GM23338 (cell line): ENCODE measurements at regions not wholly inside any gene's neighbourhood (a gene's known extent, or its start where the extent isn't known, plus 50 kb on each side); places are given as distances from the start of the nearest gene placed in this dataset.

Experiments
- ATAC-seq: fragments of 200-7000 bp; cut with Tn5 transposase; 3 replicates; pipeline ENCODE4 v1.9.1; 2020
- DNase-seq: peaks from one replicate; pipeline ENCODE4 v3.0.0-alpha.2; 2015; ENCODE audit warnings: low spot score
- H2AFZ ChIP-seq: fragments of 200-600 bp; sonication (generic); 2 replicates; pipeline ENCODE4 v1.8.0; 2016; ENCODE audit warnings: antibody characterized with exemption, mild to moderate bottlenecking, moderate library complexity
- H3F3A ChIP-seq: fragments of 200-600 bp; sonication (generic); replicated peaks from 2 replicates; pipeline ENCODE4 v1.8.0; 2017; ENCODE audit warnings: antibody characterized with exemption, mixed run types, low read depth
- H3K27ac ChIP-seq: fragments of 200-600 bp; sonication (generic); 2 replicates; pipeline ENCODE4 v1.6.1; 2016; ENCODE audit warnings: low read depth
- H3K27me3 ChIP-seq: fragments of 200-600 bp; sonication (generic); 2 replicates; pipeline ENCODE4 v1.8.0; 2016; ENCODE audit warnings: mild to moderate bottlenecking, mixed run types, moderate library complexity; ENCODE audit not compliant: insufficient read depth
- H3K36me3 ChIP-seq: fragments of 200-600 bp; sonication (generic); 2 replicates; pipeline ENCODE4 v1.8.0; 2016; ENCODE audit warnings: mild to moderate bottlenecking; ENCODE audit not compliant: insufficient read depth
- H3K4me1 ChIP-seq: fragments of 200-600 bp; sonication (generic); 2 replicates; pipeline ENCODE4 v1.8.0; 2016; ENCODE audit warnings: mild to moderate bottlenecking, moderate library complexity; ENCODE audit not compliant: insufficient read depth
- H3K4me2 ChIP-seq: fragments of 200-600 bp; sonication (generic); 2 replicates; pipeline ENCODE4 v1.7.1; 2017; ENCODE audit warnings: mixed run types
- H3K4me3 ChIP-seq: fragments of 200-600 bp; sonication (generic); 2 replicates; pipeline ENCODE4 v1.6.1; 2016; ENCODE audit warnings: mixed run types
- H3K79me2 ChIP-seq: fragments of 200-600 bp; sonication (generic); replicated peaks from 2 replicates; pipeline ENCODE4 v1.8.0; 2017; ENCODE audit warnings: mild to moderate bottlenecking; ENCODE audit not compliant: insufficient read depth
- H3K9me2 ChIP-seq: fragments of 200-600 bp; sonication (generic); 2 replicates; pipeline ENCODE4 v1.8.0; 2017; ENCODE audit not compliant: insufficient read depth
- H4K20me1 ChIP-seq: fragments of 200-600 bp; sonication (generic); replicated peaks from 2 replicates; pipeline ENCODE4 v1.8.0; 2017; ENCODE audit warnings: mild to moderate bottlenecking; ENCODE audit not compliant: insufficient read depth
- H3K27ac Mint-ChIP-seq: 2 replicates; pipeline ENCODE4 v1.8.0; 2020; ENCODE audit warnings: inconsistent platforms, mild to moderate bottlenecking, moderate library complexity, mixed read lengths
- H3K27me3 Mint-ChIP-seq: 3 replicates; pipeline ENCODE4 v1.8.0; 2022; ENCODE audit warnings: low read depth, mild to moderate bottlenecking, moderate library complexity, mixed read lengths, inconsistent platforms; ENCODE audit not compliant: insufficient read depth, poor library complexity
- H3K36me3 Mint-ChIP-seq: 3 replicates; pipeline ENCODE4 v1.8.0; 2021; ENCODE audit warnings: low read depth, mild to moderate bottlenecking, inconsistent platforms, moderate library complexity, mixed read lengths
- H3K4me1 Mint-ChIP-seq: 3 replicates; pipeline ENCODE4 v1.8.0; 2020; ENCODE audit warnings: mild to moderate bottlenecking, inconsistent platforms, mixed read lengths
- H3K4me3 Mint-ChIP-seq: 3 replicates; pipeline ENCODE4 v1.8.0; 2021; ENCODE audit warnings: moderate library complexity, mild to moderate bottlenecking, inconsistent platforms, mixed read lengths
- H3K9me3 Mint-ChIP-seq: 3 replicates; pipeline ENCODE4 v1.8.0; 2020; ENCODE audit warnings: moderate library complexity, mild to moderate bottlenecking, inconsistent platforms, mixed read lengths
- CTCF ChIP-seq, 2 experiments: fragments of 200-600 bp in 1 of 2; sonication (generic) in 1 of 2; conservative IDR thresholded peaks; 2 replicates each; pipeline versions ENCODE4 v1.5.1 to v1.6.1; 2016 to 2017; ENCODE audit warnings: antibody characterized with exemption in 2 of 2, low read depth in 2 of 2, mild to moderate bottlenecking in 2 of 2, moderate library complexity in 1 of 2
- EZH2 ChIP-seq: fragments of 200-600 bp; sonication (generic); IDR thresholded peaks from one replicate; pipeline ENCODE4 v1.8.0; 2017; ENCODE audit warnings: antibody characterized with exemption, mild to moderate bottlenecking, low read depth; ENCODE audit not compliant: unreplicated experiment
- EZH2phosphoT487 ChIP-seq: fragments of 200-600 bp; sonication (generic); IDR thresholded peaks from one replicate; pipeline ENCODE4 v1.8.1; 2018; ENCODE audit warnings: antibody characterized with exemption; ENCODE audit not compliant: unreplicated experiment
- JUNB ChIP-seq: IDR thresholded peaks from one replicate; pipeline ENCODE4 v1.6.1; 2016; ENCODE audit warnings: antibody characterized with exemption; ENCODE audit not compliant: unreplicated experiment
- NANOG ChIP-seq: IDR thresholded peaks from 2 replicates; pipeline ENCODE4 v1.6.1; 2016; ENCODE audit warnings: antibody characterized with exemption, borderline replicate concordance
- STAT1 ChIP-seq: IDR thresholded peaks from one replicate; pipeline ENCODE4 v1.6.1; 2016; ENCODE audit warnings: antibody characterized with exemption; ENCODE audit not compliant: unreplicated experiment
- ZNF331 ChIP-seq: fragments of 250-450 bp; sonication (Bioruptor Pico); IDR thresholded peaks from 2 replicates; pipeline ENCODE4 v1.5.0; 2020; ENCODE audit warnings: low read depth, mild to moderate bottlenecking, moderate library complexity
- TF ChIP-seq, protein P1 (sequence below): IDR thresholded peaks from 2 replicates; pipeline ENCODE4 v1.6.1; 2016; ENCODE audit warnings: antibody characterized with exemption
- TF ChIP-seq, protein P2 (sequence below): IDR thresholded peaks from one replicate; pipeline ENCODE4 v1.6.1; 2018; ENCODE audit warnings: antibody characterized with exemption; ENCODE audit not compliant: unreplicated experiment
- TF ChIP-seq, protein P3 (sequence below): fragments of 250-450 bp; sonication (Bioruptor Pico); IDR thresholded peaks from 2 replicates; pipeline ENCODE4 v1.5.0; 2020; ENCODE audit warnings: mild to moderate bottlenecking, moderate library complexity

GRCh38 chr19:5216141-5216847, 124.3 kb downstream of the PTPRS start:
- Mint-ChIP-seq H3K27me3 (peaks cover 12% of the 10 kb centered on the region), H3K36me3 (peaks cover 55% of the 10 kb centered on the region), H3K4me1 (no peaks in the 10 kb centered on the region), H3K4me3 (no peak overlapping the region), H3K9me3 (peaks cover 3% of the 10 kb centered on the region), H3K27ac (no peak overlapping the region)
- peaks cover 1% of the 10 kb centered on the region; the same call in 1 of the 2 replicates for H3F3A ChIP-seq
- H3K27ac ChIP-seq, result no peak overlapping the region
- peaks cover 7% of the 10 kb centered on the region for H4K20me1 ChIP-seq
- H3K9me2 ChIP-seq, result no peaks in the 10 kb centered on the region
- ATAC-seq (no peak), DNase-seq (no peak)
- no peak overlapping the region for H2AFZ ChIP-seq
- H3K4me2 ChIP-seq, result no peak overlapping the region
- no peak overlapping the region for H3K4me3 ChIP-seq
- H3K27me3 ChIP-seq, result no peaks in the 10 kb centered on the region
- TF ChIP-seq JUNB (no peak), STAT1 (no peak), NANOG (no peak), ZNF331 (no peak), EZH2phosphoT487 (no peak), EZH2 (no peak), CTCF (conservative IDR thresholded peaks at IDR 0.05; ENCODE audit: low read depth in 2 of 2) (no peak)
- TF ChIP-seq, protein P1, sequence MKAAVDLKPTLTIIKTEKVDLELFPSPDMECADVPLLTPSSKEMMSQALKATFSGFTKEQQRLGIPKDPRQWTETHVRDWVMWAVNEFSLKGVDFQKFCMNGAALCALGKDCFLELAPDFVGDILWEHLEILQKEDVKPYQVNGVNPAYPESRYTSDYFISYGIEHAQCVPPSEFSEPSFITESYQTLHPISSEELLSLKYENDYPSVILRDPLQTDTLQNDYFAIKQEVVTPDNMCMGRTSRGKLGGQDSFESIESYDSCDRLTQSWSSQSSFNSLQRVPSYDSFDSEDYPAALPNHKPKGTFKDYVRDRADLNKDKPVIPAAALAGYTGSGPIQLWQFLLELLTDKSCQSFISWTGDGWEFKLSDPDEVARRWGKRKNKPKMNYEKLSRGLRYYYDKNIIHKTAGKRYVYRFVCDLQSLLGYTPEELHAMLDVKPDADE, result no peak
- TF ChIP-seq, protein P2, sequence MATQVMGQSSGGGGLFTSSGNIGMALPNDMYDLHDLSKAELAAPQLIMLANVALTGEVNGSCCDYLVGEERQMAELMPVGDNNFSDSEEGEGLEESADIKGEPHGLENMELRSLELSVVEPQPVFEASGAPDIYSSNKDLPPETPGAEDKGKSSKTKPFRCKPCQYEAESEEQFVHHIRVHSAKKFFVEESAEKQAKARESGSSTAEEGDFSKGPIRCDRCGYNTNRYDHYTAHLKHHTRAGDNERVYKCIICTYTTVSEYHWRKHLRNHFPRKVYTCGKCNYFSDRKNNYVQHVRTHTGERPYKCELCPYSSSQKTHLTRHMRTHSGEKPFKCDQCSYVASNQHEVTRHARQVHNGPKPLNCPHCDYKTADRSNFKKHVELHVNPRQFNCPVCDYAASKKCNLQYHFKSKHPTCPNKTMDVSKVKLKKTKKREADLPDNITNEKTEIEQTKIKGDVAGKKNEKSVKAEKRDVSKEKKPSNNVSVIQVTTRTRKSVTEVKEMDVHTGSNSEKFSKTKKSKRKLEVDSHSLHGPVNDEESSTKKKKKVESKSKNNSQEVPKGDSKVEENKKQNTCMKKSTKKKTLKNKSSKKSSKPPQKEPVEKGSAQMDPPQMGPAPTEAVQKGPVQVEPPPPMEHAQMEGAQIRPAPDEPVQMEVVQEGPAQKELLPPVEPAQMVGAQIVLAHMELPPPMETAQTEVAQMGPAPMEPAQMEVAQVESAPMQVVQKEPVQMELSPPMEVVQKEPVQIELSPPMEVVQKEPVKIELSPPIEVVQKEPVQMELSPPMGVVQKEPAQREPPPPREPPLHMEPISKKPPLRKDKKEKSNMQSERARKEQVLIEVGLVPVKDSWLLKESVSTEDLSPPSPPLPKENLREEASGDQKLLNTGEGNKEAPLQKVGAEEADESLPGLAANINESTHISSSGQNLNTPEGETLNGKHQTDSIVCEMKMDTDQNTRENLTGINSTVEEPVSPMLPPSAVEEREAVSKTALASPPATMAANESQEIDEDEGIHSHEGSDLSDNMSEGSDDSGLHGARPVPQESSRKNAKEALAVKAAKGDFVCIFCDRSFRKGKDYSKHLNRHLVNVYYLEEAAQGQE, result no peak
- TF ChIP-seq, protein P3, sequence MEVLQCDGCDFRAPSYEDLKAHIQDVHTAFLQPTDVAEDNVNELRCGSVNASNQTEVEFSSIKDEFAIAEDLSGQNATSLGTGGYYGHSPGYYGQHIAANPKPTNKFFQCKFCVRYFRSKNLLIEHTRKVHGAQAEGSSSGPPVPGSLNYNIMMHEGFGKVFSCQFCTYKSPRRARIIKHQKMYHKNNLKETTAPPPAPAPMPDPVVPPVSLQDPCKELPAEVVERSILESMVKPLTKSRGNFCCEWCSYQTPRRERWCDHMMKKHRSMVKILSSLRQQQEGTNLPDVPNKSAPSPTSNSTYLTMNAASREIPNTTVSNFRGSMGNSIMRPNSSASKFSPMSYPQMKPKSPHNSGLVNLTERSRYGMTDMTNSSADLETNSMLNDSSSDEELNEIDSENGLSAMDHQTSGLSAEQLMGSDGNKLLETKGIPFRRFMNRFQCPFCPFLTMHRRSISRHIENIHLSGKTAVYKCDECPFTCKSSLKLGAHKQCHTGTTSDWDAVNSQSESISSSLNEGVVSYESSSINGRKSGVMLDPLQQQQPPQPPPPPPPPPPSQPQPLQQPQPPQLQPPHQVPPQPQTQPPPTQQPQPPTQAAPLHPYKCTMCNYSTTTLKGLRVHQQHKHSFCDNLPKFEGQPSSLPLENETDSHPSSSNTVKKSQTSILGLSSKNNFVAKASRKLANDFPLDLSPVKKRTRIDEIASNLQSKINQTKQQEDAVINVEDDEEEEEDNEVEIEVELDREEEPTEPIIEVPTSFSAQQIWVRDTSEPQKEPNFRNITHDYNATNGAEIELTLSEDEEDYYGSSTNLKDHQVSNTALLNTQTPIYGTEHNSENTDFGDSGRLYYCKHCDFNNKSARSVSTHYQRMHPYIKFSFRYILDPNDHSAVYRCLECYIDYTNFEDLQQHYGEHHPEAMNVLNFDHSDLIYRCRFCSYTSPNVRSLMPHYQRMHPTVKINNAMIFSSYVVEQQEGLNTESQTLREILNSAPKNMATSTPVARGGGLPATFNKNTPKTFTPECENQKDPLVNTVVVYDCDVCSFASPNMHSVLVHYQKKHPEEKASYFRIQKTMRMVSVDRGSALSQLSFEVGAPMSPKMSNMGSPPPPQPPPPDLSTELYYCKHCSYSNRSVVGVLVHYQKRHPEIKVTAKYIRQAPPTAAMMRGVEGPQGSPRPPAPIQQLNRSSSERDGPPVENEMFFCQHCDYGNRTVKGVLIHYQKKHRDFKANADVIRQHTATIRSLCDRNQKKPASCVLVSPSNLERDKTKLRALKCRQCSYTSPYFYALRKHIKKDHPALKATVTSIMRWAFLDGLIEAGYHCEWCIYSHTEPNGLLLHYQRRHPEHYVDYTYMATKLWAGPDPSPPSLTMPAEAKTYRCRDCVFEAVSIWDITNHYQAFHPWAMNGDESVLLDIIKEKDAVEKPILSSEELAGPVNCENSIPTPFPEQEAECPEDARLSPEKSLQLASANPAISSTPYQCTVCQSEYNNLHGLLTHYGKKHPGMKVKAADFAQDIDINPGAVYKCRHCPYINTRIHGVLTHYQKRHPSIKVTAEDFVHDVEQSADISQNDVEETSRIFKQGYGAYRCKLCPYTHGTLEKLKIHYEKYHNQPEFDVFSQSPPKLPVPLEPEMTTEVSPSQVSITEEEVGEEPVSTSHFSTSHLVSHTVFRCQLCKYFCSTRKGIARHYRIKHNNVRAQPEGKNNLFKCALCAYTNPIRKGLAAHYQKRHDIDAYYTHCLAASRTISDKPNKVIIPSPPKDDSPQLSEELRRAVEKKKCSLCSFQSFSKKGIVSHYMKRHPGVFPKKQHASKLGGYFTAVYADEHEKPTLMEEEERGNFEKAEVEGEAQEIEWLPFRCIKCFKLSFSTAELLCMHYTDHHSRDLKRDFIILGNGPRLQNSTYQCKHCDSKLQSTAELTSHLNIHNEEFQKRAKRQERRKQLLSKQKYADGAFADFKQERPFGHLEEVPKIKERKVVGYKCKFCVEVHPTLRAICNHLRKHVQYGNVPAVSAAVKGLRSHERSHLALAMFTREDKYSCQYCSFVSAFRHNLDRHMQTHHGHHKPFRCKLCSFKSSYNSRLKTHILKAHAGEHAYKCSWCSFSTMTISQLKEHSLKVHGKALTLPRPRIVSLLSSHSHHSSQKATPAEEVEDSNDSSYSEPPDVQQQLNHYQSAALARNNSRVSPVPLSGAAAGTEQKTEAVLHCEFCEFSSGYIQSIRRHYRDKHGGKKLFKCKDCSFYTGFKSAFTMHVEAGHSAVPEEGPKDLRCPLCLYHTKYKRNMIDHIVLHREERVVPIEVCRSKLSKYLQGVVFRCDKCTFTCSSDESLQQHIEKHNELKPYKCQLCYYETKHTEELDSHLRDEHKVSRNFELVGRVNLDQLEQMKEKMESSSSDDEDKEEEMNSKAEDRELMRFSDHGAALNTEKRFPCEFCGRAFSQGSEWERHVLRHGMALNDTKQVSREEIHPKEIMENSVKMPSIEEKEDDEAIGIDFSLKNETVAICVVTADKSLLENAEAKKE, result no peak
- H3K4me1 ChIP-seq, result no peaks in the 10 kb centered on the region
- H3K36me3 ChIP-seq, result peaks cover 61% of the 10 kb centered on the region
- H3K79me2 ChIP-seq, result no peaks in the 10 kb centered on the region
